H1 (cell line): ENCODE measurements at regions not wholly inside any gene's neighbourhood (a gene's known extent, or its start where the extent isn't known, plus 50 kb on each side); places are given as distances from the start of the nearest gene placed in this dataset.
A peak's percentile ranks its signal among the peaks of the same experiment; 100 is the strongest.

Experiments used
- CTCF ChIA-PET: fragments of 300-600 bp; sonication (Branson Sonifier 250); formaldehyde crosslinking; loops from one replicate; lab custom pipeline; 2021; ENCODE audit not compliant: partially characterized antibody; lab: Charles Lee
- POLR2A ChIA-PET: fragments of 300-600 bp; sonication (Branson Sonifier 250); formaldehyde crosslinking; loops from one replicate; lab custom pipeline; 2021; ENCODE audit warnings: inconsistent platforms; ENCODE audit not compliant: partially characterized antibody; lab: Charles Lee
- DNase-seq, 2 experiments: peaks; one replicate each; pipeline versions ENCODE4 v3.0.0 to v3.0.0-alpha.2; 2010 to 2022; ENCODE audit warnings: low spot score in 2 of 2, low read depth in 1 of 2, mixed read lengths in 1 of 2
- FAIRE-seq: peaks from 2 replicates; lab custom pipeline; 2011; peaks lifted over from hg19 to GRCh38; lab: Jason Lieb, UNC
- H2AFZ ChIP-seq: 2 replicates; pipeline ENCODE4 v1.8.1; 2012; ENCODE audit warnings: low read length, inconsistent platforms
- H2AK5ac ChIP-seq: 2 replicates; pipeline ENCODE4 v1.6.1; 2013; ENCODE audit warnings: low read depth, low read length
- H2BK120ac ChIP-seq: replicated peaks from 2 replicates; pipeline ENCODE3; 2013; ENCODE audit warnings: low read depth, low read length, inconsistent platforms
- H2BK12ac ChIP-seq: 2 replicates; pipeline ENCODE4 v1.6.1; 2013; ENCODE audit warnings: low read depth, low read length
- H2BK15ac ChIP-seq: 2 replicates; pipeline ENCODE4 v1.6.1; 2013; ENCODE audit warnings: low read length
- H2BK20ac ChIP-seq: 2 replicates; pipeline ENCODE4 v1.6.1; 2013; ENCODE audit warnings: low read length
- H2BK5ac ChIP-seq: 2 replicates; pipeline ENCODE4 v1.6.1; 2013; ENCODE audit warnings: low read depth, low read length
- H3K14ac ChIP-seq: 2 replicates; pipeline ENCODE4 v1.6.1; 2013; ENCODE audit warnings: inconsistent platforms; ENCODE audit not compliant: insufficient read length
- H3K18ac ChIP-seq: 2 replicates; pipeline ENCODE4 v1.6.1; 2013; ENCODE audit warnings: low read length; ENCODE audit errors: extremely low read depth
- H3K23ac ChIP-seq: 2 replicates; pipeline ENCODE4 v1.6.1; 2013; ENCODE audit warnings: inconsistent platforms; ENCODE audit not compliant: insufficient read length
- H3K23me2 ChIP-seq: 2 replicates; pipeline ENCODE4 v1.6.1; 2013; ENCODE audit warnings: low read depth, low read length
- H3K27ac ChIP-seq: 2 replicates; pipeline ENCODE4 v1.6.1; 2011; ENCODE audit warnings: low read depth, low read length, inconsistent platforms
- H3K27me3 ChIP-seq, 4 experiments: replicated peaks in 1 of 4; 1 replicate in 1 of 4; 2 replicates in 3 of 4; pipeline versions ENCODE4 v1.6.1 to v1.8.1; 2011 to 2013; ENCODE audit warnings: low read length in 3 of 4, mild to moderate bottlenecking in 3 of 4, inconsistent platforms in 2 of 4, mixed read lengths in 2 of 4, moderate library complexity in 1 of 4; ENCODE audit not compliant: control insufficient read depth in 3 of 4, insufficient read depth in 3 of 4; ENCODE audit errors: extremely low read depth in 1 of 4
- H3K36me3 ChIP-seq, 4 experiments: 2 replicates each; pipeline versions ENCODE4 v1.6.1 to v1.8.1; 2011 to 2013; ENCODE audit warnings: mild to moderate bottlenecking in 4 of 4, low read length in 3 of 4, moderate library complexity in 2 of 4, control low read depth in 1 of 4, inconsistent platforms in 1 of 4; ENCODE audit not compliant: insufficient read depth in 4 of 4, control insufficient read depth in 2 of 4
- H3K4ac ChIP-seq: replicated peaks from 2 replicates; pipeline ENCODE3; 2013; ENCODE audit warnings: low read length, low read depth, mixed read lengths, inconsistent platforms; ENCODE audit not compliant: insufficient read length
- H3K4me1 ChIP-seq, 4 experiments: replicated peaks in 1 of 4; 1 replicate in 1 of 4; 2 replicates in 3 of 4; pipeline versions ENCODE4 v1.6.1 to v1.8.1; 2011 to 2013; ENCODE audit warnings: low read length in 3 of 4, inconsistent platforms in 2 of 4, mixed read lengths in 1 of 4; ENCODE audit not compliant: insufficient read depth in 4 of 4, control insufficient read depth in 3 of 4
- H3K4me2 ChIP-seq, 2 experiments: 2 replicates each; pipeline versions ENCODE4 v1.6.1 to v1.8.1; 2011 to 2013; ENCODE audit warnings: low read depth in 2 of 2, low read length in 2 of 2, control low read depth in 1 of 2, inconsistent platforms in 1 of 2, mild to moderate bottlenecking in 1 of 2; ENCODE audit not compliant: insufficient read depth in 1 of 2
- H3K4me3 ChIP-seq, 4 experiments: fragments of 200-600, 300-600 bp in 1 of 4; sonication (generic), shearing (Covaris generic), sonication (Bioruptor Twin) in 1 of 4; 2 replicates each; pipeline versions ENCODE4 v1.5.1 to v1.8.1; 2011 to 2016; ENCODE audit warnings: low read length in 4 of 4, low read depth in 3 of 4, control low read depth in 2 of 4, inconsistent platforms in 2 of 4, mild to moderate bottlenecking in 2 of 4, mixed read lengths in 1 of 4, moderate library complexity in 1 of 4; ENCODE audit not compliant: insufficient read depth in 2 of 4; ENCODE audit errors: extremely low read depth in 1 of 4
- H3K56ac ChIP-seq: replicated peaks from 2 replicates; pipeline ENCODE3; 2013; ENCODE audit warnings: low read depth, mild to moderate bottlenecking, mixed read lengths, low read length, inconsistent platforms; ENCODE audit not compliant: insufficient read length
- H3K79me1 ChIP-seq: 2 replicates; pipeline ENCODE4 v1.6.1; 2013; ENCODE audit warnings: low read depth, low read length, control low read depth
- H3K79me2 ChIP-seq, 2 experiments: 2 replicates each; pipeline versions ENCODE4 v1.6.1 to v1.8.1; 2012 to 2013; ENCODE audit warnings: low read length in 2 of 2, mild to moderate bottlenecking in 2 of 2, inconsistent platforms in 1 of 2; ENCODE audit not compliant: insufficient read depth in 2 of 2, control insufficient read depth in 1 of 2
- H3K9ac ChIP-seq, 4 experiments: replicated peaks in 1 of 4; 1 replicate in 1 of 4; 2 replicates in 3 of 4; pipeline versions ENCODE4 v1.6.1 to v1.8.1; 2011 to 2013; ENCODE audit warnings: low read depth in 3 of 4, low read length in 3 of 4, control low read depth in 2 of 4, mild to moderate bottlenecking in 2 of 4, moderate library complexity in 2 of 4, inconsistent platforms in 1 of 4; ENCODE audit errors: extremely low read depth in 1 of 4
- H3K9me3 ChIP-seq, 2 experiments: 2 replicates each; pipeline versions ENCODE4 v1.6.1 to v1.8.1; 2012 to 2013; ENCODE audit warnings: mild to moderate bottlenecking in 2 of 2, moderate library complexity in 2 of 2, control low read depth in 1 of 2, inconsistent platforms in 1 of 2, low read depth in 1 of 2, low read length in 1 of 2, mixed read lengths in 1 of 2; ENCODE audit not compliant: insufficient read depth in 2 of 2
- H4K20me1 ChIP-seq, 2 experiments: replicated peaks in 1 of 2; 2 replicates each; pipeline versions ENCODE3 to v1.8.1; 2011 to 2013; ENCODE audit warnings: inconsistent platforms in 2 of 2, low read length in 2 of 2, mild to moderate bottlenecking in 1 of 2; ENCODE audit not compliant: insufficient read depth in 2 of 2, control insufficient read depth in 1 of 2
- H4K5ac ChIP-seq: 2 replicates; pipeline ENCODE4 v1.6.1; 2013; ENCODE audit warnings: low read length, low read depth, mixed read lengths, inconsistent platforms; ENCODE audit not compliant: insufficient read length
- H4K8ac ChIP-seq: 2 replicates; pipeline ENCODE4 v1.8.0; 2013; ENCODE audit warnings: mild to moderate bottlenecking, moderate library complexity, low read length, inconsistent platforms; ENCODE audit not compliant: insufficient read depth; ENCODE audit errors: extremely low read depth
- H4K91ac ChIP-seq: replicated peaks from 2 replicates; pipeline ENCODE3; 2013; ENCODE audit warnings: low read length, mixed read lengths, inconsistent platforms; ENCODE audit not compliant: insufficient read length
- HDAC2 ChIP-seq, 2 experiments: fragments of 300-600 bp in 1 of 2; sonication (generic) in 1 of 2; IDR thresholded peaks; 2 replicates each; pipeline ENCODE4 v1.6.1; 2011 to 2012; ENCODE audit warnings: low read depth in 2 of 2, low read length in 2 of 2, mild to moderate bottlenecking in 2 of 2, moderate library complexity in 2 of 2, borderline replicate concordance in 1 of 2, inconsistent platforms in 1 of 2
- RAD21 ChIP-seq, 2 experiments: IDR thresholded peaks in 1 of 2; conservative IDR thresholded peaks in 1 of 2; 2 replicates each; pipeline ENCODE4 v1.6.1; 2011; ENCODE audit warnings: low read depth in 2 of 2, low read length in 2 of 2, improper control_type of control experiment in 1 of 2, inconsistent platforms in 1 of 2, mild to moderate bottlenecking in 1 of 2, moderate library complexity in 1 of 2
- WGBS, 2 experiments: shearing (Covaris generic) in 1 of 2; methylation state at CpG; one replicate each; pipeline versions ENCODE4 v1.1.6 to v1.1.7; 2013 to 2015; ENCODE audit warnings: low lambda C conversion rate in 2 of 2, mixed read lengths in 2 of 2, inconsistent platforms in 1 of 2, low coverage in 1 of 2, missing lambda C conversion rate in 1 of 2; ENCODE audit not compliant: insufficient replicate concordance in 2 of 2, insufficient coverage in 1 of 2, insufficient read length in 1 of 2; ENCODE audit errors: extremely low coverage in 1 of 2, missing lambda C conversion rate in 1 of 2; 5-methylcytosine and 5-hydroxymethylcytosine counted together
- TF ChIP-seq, protein P1 (sequence below), 3 experiments: IDR thresholded peaks; 1 replicate in 2 of 3; 2 replicates in 1 of 3; pipeline versions ENCODE4 v1.5.1 to v1.6.1; 2011; ENCODE audit warnings: low read length in 3 of 3, mild to moderate bottlenecking in 3 of 3, inconsistent platforms in 2 of 3, low read depth in 1 of 3, moderate library complexity in 1 of 3; ENCODE audit not compliant: insufficient read depth in 1 of 3; ENCODE audit errors: control extremely low read depth in 1 of 3

DNA sequence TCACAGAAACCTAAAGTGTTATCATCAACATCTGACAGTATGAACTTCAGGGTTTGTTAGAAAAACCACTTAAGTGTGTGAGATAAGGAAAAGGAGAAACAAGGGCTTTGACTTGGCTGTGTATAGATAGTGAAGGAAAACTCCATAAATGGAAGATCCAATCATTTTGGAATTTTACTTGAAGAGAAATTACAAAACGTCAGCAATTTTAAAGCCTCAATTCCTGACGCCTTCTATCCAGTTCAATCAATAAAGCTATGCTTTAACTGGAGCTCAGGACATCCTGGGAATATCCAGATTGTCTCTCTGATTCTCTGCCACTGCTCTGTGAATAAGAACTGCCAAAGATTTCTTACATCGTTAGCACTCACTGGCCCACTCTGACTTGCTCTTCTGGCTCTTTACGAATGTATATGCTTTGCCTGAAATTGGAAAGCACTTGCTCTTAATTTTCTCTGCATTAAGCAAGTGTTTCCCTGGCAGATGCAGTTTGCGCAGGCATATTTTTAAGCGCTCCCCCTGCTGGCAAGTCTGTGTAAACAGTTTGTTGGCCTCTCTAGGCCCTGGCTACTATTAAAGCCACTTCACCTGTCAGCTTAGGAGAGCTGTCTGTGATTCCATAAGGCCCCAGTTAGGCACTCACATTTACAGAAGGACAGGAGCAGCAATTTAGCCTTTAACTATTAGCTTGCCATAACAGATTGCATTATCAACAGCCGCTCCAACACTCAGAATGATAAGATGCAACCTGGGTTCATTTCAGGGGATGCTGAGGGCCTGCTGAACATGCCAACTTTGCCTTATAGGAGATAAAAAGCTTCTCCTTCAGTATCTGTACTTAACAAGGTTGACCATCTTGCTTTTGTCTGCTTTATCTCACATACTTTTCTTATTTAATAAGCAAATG, 251.4 kb upstream of the DDX53 start:
- no peaks in the 10 kb centered on the region for H3K9me3 ChIP-seq
- H3K14ac ChIP-seq: no peak overlapping the region
- no peak overlapping the region for H3K18ac ChIP-seq
- no peak overlapping the region for H2BK12ac ChIP-seq
- no peak overlapping the region for H2AK5ac ChIP-seq
- DNase-seq: peak; percentile 9 to 47
- no peaks in the 10 kb centered on the region for H3K23me2 ChIP-seq
- no peak overlapping the region for H3K27ac ChIP-seq
- H2BK20ac ChIP-seq: no peak overlapping the region
- no peak overlapping the region for H3K4me2 ChIP-seq
- H3K79me2 ChIP-seq: no peaks in the 10 kb centered on the region
- H3K23ac ChIP-seq: no peak overlapping the region
- H4K91ac ChIP-seq: no peak overlapping the region
- H4K5ac ChIP-seq: no peak overlapping the region
- H3K4me1 ChIP-seq: no peaks in the 10 kb centered on the region
- no peak overlapping the region for H3K4me3 ChIP-seq
- WGBS, 2 experiments: 36% methylated on average over 5 of the region's 7 CpGs; no CpG with 5 or more reads in 1 of the 2 experiments
- H3K79me1 ChIP-seq: no peaks in the 10 kb centered on the region
- H4K20me1 ChIP-seq: no peaks in the 10 kb centered on the region
- H2BK5ac ChIP-seq: no peak overlapping the region
- H3K9ac ChIP-seq: no peak overlapping the region
- no peak overlapping the region for H2BK15ac ChIP-seq
- no peak overlapping the region; the same call in 1 of the 2 replicates for H2AFZ ChIP-seq
- no peak overlapping the region for H2BK120ac ChIP-seq
- no peak for FAIRE-seq
- H4K8ac ChIP-seq: no peak overlapping the region
- H3K56ac ChIP-seq: no peak overlapping the region
- peak; percentile 44 to 60 for TF ChIP-seq RAD21 (IDR thresholded peaks at IDR 0.05 in 1 of 2, conservative IDR thresholded peaks at IDR 0.05 in 1 of 2; ENCODE audit: low read depth in 2 of 2, low read length in 2 of 2)
- TF ChIP-seq HDAC2 (IDR thresholded peaks at IDR 0.05; ENCODE audit: borderline replicate concordance in 1 of 2, low read depth in 2 of 2, low read length in 2 of 2): no peak
- TF ChIP-seq, protein P1, sequence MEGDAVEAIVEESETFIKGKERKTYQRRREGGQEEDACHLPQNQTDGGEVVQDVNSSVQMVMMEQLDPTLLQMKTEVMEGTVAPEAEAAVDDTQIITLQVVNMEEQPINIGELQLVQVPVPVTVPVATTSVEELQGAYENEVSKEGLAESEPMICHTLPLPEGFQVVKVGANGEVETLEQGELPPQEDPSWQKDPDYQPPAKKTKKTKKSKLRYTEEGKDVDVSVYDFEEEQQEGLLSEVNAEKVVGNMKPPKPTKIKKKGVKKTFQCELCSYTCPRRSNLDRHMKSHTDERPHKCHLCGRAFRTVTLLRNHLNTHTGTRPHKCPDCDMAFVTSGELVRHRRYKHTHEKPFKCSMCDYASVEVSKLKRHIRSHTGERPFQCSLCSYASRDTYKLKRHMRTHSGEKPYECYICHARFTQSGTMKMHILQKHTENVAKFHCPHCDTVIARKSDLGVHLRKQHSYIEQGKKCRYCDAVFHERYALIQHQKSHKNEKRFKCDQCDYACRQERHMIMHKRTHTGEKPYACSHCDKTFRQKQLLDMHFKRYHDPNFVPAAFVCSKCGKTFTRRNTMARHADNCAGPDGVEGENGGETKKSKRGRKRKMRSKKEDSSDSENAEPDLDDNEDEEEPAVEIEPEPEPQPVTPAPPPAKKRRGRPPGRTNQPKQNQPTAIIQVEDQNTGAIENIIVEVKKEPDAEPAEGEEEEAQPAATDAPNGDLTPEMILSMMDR (IDR thresholded peaks at IDR 0.05; ENCODE audit: control extremely low read depth in 1 of 3, insufficient read depth in 1 of 3, low read depth in 1 of 3, low read length in 3 of 3): peak in 2 of 3 experiments; percentile 38 to 56; a peak in 3 of 4 replicates
- CTCF ChIA-PET: interaction anchor here (0.6 to 2.2 kb wide), 20 partner anchors 9 to 654 kb away, joined by 3 to 16 read pairs (median 4); no protein-coding TSS in a partner anchor
- no peaks in the 10 kb centered on the region for H3K36me3 ChIP-seq
- H3K27me3 ChIP-seq: no peaks in the 10 kb centered on the region
- H3K4ac ChIP-seq: no peak overlapping the region
- POLR2A ChIA-PET: no interaction called here
